Hematopoietic multipotent progenitor cell treated with erythropoietin and hydrocortisone succinate and interleukin-3 and kit ligand, for 8 days (in vitro differentiated cells): ENCODE measurements at regions not wholly inside any gene's neighbourhood (a gene's known extent, or its start where the extent isn't known, plus 50 kb on each side); places are given as distances from the start of the nearest gene placed in this dataset.
"Not testable (repeated sequence)": the region's sequence is repeated elsewhere in the genome, so short reads cannot be mapped to it uniquely, and the experiment has no call there.

Experiments
- DNase-seq: peaks from one replicate; pipeline ENCODE4 v3.0.0-alpha.2; 2015

DNA sequence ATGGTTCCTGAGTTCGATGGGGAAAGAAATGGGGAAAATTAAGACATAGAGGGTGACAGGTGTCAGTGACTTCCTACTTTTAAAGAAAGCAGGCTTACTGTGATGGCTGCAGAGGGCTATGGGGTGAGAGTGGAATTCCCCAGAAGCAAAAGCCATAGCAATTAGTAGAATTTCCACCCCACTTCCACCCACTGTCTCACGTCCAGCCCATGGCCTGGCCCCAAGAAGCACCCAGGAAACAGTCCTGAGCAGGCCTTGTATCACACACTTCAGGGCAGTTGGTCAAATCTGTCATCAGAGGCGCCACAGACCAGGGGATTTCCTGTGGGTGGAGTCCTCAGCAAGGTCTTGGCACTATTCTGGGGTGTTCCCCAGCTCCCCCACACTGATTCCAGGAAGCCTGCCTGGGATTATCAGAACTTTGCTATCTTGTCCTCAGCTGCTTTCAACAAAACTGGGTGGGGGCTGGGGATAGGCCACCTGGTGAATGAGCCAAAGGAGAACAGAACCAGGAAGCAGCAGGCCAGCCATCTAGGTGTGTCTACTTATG is 120.1 kb upstream of the CCND2 start:
- peak; percentile 97 for DNase-seq

DNA sequence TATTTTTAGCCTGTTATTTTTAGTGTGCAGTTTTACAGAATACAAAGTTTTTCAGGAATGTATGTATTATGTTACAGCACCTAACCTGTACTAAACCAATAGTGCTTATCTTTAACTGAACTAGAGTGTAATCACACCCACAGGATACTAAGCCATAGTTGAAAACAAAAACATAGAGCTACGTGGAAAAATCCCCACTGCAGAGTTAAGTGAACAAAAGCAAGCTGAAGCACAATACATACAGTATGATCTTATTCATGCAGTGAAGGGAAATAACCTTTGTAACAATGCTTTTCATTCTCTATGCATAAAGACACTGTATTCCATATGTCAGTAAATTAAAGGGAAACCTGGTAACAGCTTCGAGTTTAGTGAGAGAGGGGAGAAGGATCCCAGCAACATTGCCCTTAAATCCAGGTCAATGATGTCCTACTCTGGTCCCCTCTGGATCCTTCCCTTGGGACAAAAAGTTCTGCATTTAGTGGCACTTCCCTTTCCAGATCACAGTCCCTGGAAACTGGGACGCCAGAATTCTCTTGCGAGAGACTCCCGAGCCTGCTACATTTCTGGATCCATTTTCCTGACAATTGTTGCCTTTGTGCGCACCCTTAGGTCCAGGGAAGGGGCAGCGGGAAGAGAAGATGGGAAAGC is 121.3 kb upstream of the CCND2 start:
- DNase-seq: peak; percentile 21

DNA sequence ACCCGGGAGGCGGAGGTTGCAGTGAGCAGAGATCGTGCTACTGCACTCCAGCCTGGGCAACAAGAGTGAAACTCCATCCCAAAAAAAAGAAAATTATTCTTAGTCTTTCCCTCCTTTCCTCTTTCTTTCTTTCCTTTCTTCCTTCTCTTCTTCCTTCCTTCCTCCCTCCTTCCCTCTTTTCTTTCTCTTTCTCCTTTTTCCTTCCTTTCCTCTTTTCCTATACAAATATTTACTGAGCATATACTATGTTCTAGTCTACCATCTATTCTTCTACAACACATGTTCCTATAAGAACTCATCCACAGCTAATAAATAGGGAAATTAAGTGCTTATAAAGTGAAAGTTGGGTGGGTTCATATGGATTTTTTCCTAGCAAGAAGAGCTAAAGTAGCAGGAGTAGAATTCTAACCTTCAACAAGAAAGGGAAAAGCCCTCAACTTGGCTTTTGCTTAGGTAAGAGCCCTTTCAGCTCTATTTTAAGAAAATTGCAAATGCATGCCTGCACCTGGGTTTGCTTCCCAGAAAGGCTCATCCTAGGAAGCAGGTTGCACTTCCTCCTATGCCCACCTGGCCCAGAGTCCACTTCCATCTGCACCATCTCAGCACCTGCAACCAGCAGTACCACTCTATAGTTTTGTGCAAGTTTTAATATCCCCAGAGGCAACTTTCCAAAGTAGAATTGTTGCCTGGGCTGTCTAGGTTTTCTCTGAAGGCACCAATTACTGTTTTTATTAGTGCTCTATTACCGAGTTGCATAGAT is 122.0 kb upstream of the CCND2 start:
- DNase-seq: no peak

DNA sequence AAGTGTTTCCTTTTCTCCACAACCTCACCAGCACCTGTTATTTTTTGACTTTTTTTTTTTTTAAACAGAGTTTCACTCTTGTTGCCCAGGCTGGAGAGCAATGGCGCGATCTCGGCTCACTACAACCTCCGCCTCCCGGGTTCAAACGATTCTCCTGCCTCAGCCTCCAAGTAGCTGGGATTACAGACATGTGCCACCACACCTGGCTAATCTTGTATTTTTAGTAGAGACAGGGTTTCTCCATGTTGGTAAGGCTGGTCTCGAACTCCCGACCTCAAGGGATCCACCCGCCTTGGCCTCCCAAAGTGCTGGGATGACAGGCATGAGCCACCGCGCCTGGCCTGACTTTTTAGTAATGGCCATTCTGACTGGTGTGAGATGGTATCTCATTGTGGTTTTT is 123.2 kb upstream of the CCND2 start:
- not testable (repeated sequence) for DNase-seq

DNA sequence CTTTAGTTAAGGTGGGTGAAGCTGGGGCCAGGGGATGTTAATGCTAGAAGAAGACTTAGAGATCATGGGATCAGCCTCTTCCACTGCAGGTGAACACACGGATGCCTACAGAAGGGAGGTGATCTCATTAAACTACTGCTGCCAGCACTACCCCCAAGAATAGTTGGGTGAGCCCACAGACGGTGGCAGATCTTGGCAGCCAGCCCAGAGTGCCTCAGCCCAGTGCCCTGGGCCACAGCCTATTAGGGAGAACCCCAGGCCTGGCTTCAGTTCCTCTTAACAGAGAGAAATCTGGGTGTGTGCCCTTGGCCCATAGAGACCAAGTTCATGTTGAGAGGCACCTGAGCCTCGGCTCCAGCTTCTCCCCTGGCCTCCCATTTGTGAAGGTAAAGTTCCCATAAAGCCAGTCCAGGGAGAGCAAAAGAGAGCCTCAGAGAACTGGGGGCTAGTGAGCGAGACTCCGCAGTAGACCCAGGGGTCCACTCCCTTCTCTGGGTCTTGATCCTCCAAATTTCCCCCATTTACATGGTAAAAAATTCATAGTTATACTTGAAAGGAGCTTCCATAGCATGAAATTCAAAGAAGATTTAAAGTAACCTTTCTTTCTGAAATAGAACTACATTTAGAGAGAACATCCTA is 125.0 kb upstream of the CCND2 start:
- DNase-seq: peak; percentile 95

DNA sequence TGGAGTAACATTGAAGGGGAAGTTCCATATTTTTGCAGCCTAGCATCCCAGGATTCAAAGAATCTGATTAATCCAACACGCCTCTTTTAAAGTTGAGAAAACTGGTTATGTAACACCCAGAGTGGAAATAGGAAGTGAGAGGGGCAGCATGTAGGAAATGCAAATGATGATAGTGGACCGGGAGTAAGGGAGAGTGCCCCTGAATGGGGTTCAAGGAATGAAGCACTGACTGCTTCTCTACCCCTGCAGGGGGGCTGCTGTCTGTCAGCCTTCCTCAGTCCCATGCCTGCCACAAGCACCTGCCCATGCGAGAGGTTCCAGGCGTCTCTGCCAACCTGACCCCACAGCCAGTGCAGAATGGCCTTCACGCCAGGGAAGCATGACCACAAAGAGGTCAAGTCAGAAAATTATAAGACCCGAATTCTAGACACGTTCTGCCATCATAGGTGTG is 126.5 kb upstream of the CCND2 start:
- DNase-seq: no peak

DNA sequence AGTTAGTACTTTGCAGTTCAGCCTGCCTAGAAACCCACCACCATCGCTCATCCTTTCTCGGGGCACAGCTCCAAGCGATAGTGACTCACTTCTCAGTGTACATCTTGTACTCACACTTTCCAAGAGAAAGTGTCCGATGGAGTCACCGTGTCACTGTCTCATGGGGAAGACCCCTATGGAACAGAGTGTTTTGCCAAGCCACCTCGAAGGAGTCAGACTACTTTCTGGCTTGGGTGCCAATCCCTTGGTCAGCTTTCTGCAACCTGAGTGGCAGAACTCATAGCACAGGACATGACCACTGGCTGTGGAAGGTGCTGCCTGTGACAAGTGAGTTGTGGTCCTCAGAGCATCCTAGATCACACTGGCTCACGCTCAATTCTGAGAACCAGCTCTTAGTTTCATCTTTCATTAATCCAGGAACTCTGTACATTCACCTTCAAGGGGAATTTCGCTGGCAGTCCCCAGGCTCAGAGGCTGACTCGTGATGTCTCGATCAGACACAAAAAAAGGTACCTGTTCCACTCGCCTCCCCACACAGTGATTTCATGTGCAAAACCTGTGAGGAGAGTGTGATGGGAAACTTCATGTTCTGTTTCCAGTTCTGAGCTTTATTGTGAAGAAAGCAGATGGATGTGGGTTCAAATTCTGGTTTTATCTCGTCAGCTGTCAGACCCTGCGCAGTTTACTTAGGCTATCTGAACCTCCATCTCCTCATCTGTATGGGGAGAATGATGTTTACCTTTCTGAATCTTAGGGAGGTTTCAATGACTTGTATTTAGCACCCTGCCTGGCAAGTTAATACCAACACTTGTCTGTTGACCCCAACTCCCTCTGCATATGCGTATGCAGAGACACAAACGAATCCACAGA is 127.3 kb upstream of the CCND2 start:
- DNase-seq: no peak

DNA sequence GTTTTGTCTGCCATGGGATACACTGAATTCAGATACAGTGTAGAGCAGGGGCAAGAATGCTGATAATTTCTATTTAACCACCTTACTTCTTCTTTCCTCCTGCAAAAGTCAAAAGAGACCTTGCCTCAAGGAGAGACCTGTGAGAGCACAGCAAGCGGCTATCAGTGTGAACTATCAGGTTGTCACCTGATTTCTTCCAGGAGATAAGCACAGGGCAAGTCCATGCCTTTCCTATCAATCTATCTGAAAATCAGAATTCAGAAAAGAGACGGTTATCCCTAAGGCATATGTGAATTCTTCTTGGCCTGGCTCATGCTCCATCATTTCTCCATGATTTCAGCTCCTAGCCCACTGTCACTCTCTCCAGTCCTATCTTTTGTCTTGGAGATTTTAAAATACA is 128.9 kb upstream of the CCND2 start:
- DNase-seq: no peak

DNA sequence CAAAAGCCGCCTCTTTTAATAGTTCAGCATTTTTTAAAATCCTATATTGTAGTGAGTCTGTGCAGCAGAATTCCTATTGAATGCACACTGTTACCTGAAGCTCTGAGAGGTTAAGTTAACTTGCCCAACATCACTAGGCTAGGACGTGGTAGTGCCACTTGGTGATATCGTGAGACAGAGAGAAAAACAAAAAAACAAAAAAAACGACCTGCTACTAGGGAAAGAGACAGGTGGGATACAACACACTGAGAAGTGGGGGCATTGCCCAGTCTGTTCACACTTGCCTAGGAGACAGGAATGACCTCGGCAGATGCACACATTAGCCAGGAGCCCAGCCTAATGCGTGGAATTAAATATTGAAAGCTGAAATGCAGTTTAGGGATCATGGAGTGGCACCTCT is 129.7 kb upstream of the CCND2 start:
- peak; percentile 57 for DNase-seq

DNA sequence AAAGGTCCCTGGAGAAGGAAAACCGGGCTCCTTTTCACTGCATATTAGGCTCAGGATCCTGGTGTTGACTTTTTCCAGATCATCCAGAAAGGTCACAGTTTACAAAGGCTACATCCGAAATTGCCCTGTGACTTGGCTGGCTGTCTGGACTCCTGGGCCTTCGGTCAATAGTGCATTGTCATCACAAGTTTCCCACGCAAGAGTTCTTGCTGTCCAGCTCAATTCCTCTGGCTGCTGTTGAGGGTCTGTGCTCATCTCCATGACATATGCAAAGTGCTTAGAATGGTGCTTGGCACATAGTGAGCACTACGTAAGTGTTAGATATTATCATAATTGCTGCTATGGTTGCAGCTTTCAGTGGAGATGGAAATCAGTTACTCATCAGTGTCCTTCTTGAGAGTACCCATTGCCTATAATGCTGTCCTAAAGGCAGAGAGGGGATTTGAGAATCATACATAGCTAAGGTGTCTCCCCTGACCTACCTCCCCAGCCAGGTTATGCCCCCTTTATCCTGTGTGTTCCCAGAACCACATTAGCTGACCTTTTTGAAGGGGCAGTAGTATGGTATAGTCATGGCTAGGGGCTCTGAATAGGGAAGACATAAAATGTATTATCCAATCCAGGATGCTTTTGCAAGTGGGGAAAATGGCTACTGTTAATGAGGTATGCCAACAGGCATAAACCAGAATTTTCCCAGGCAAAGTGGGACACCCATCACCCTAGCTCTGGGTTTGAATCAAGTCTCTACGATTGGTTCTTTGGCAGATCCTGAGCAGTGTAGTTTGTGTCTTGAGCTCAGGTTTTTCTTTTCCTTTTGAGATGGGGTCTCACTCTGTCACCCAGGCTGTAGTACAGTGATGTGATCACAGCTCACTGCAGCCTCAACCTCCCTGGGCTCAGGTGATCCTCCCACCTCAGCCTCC is 132.0 kb upstream of the CCND2 start:
- no peak for DNase-seq

DNA sequence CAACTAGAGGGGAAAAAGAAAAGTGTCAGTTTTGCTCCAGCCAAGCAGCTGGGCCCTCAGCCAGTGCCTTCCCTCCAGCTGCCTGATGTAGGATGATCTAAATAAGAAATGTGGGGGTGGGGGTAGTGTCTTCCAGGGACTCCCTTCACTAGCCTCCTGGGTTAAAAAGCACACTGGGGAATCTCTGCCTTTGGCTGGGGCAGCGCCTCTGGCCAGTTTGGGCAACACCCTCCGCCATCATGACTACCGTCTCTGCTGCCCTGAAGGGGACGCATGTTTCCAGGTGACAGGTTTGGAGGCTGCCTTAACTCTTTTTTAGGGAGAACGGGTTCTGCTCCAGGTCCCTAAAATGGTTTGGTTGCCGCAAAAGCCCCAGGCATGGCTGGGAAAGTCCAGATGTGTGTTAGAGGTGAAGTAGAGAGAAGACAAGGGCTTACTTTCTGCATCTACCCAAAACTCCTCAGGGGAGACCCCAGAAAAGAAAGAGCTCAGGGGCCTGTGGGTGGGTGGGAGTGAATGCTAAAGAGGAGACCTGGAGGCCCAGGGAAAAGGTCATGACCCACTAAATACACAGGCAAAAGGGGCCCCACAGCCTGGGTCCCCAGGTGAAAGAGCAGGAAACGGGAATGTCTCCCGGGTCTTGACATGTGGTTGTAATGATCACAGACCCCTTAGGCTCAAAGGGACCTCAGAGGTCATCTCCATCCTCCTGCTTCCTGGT is 132.8 kb upstream of the CCND2 start:
- DNase-seq: no peak

DNA sequence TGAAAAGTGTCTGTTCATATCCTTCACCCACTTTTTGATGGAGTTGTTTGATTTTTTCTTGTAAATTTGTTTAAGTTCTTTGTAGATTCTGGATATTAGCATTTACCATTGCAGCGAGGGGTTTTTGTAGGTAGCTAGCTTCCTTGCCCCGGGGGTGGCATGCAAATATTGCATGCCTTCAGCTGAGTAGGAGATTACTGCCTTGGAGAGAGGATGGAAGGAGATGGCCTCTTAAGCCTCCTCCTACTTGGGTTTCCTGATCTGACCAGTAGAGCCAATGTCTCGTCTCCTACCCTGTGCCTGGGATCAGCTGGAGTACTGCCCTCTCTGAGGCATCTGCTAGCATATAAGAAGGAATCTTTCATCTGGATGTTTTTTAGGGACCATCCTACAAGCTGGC is 134.4 kb upstream of the CCND2 start:
- no peak for DNase-seq

DNA sequence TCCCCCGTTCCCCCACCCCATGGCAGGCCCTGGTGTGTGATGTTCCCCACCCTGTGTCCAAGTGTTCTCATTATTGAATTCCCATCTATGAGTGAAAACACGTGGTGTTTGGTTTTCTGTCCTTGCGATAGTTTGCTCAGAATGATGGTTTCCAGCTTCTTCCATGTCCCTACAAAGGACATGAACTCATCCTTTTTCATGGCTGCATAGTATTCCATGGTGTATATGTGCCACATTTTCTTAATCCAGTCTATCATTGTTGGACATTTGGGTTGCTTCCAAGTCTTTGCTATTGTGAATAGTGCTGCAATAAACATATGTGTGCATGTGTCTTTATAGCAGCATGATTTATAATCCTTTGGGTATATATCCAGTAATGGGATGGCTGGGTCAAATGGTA is 135.0 kb upstream of the CCND2 start:
- DNase-seq: not testable (repeated sequence)

DNA sequence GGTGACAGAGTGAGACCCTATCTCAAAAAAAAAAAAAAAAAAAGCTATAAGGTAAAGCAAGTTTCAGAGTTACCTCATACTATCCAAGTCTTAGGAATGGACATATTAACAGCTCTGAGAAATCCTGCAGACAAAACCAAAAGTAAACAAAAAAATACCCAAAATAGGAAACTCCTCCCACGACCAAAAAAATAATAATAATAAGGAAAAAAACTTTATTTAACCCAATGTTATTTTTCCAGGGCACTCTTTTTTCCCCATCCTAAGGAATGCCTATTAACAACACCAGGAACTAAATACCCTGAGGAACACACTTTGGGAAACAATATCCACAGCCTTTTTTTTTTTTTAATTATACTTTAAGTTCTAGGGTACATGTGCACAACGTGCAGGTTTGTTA is 135.5 kb upstream of the CCND2 start:
- DNase-seq: no peak

DNA sequence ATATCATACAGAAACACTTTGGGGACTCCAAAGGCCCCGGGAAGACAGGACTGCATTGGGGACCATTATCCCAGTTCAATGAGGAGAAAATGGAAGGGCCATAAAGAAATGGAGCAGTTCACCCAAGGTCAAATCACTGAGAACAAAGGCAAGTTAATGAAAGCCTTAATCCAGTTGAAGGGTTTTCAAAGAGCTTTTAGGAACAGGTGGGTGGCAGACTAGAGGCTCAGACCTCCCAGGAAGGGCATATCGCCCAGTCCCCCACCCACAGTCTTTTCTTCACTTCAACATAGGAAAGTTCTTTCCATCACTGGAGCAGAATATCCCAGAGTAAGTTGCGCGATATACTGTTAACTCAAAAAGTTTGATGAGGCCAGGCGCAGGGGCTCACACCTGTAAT is 136.1 kb upstream of the CCND2 start:
- no peak for DNase-seq

DNA sequence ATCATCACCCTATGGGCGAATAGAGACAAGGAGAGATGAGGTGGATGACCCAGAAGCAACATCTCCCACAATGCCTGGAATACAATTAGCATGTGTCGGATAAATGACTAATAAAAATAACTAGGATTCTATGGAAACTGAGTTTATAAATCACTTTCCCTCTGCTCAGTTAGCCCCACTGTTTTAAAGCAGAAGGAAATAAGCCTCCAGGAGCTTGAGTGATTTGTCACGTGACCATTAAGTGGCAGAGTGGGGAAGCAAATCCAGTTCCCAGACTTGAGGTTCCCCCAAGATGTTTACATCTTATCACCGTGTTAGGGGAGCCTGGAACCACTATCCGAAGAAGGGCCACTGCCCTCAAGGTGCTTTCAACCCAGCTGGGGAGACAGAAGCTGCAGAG is 136.5 kb upstream of the CCND2 start:
- DNase-seq: no peak

DNA sequence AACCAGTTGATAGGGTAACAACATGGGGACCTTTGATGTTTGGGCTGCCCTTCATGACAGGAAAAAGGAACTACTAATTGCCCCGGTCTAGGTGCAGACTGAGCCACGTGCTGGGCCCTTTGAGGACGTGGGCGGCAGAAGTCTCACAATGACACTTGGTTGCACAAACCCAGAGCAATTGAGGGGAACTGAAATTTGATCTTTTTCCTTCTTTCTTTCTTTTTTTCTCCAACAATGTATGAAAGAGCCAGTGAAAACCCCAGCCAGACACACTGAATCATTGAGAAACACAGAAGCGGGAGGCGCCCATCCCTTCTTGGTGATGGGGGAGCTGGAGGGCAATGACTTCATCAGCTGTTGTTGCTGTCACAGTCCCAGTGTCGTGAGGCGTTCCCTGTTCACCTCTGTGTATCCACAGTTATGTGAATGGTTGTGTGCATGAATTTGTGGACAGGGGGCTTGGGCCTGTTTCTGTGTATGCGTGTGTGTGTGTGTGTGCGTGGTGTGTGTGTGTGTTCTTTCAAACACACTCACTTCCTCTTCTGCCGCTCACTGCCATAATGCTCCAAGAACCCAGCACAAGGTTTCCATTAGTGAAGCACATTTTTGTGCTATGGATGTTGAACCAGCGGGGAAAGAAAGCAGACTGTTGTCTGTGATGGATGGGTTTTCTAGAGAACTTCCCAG is 137.5 kb upstream of the CCND2 start:
- no peak for DNase-seq

DNA sequence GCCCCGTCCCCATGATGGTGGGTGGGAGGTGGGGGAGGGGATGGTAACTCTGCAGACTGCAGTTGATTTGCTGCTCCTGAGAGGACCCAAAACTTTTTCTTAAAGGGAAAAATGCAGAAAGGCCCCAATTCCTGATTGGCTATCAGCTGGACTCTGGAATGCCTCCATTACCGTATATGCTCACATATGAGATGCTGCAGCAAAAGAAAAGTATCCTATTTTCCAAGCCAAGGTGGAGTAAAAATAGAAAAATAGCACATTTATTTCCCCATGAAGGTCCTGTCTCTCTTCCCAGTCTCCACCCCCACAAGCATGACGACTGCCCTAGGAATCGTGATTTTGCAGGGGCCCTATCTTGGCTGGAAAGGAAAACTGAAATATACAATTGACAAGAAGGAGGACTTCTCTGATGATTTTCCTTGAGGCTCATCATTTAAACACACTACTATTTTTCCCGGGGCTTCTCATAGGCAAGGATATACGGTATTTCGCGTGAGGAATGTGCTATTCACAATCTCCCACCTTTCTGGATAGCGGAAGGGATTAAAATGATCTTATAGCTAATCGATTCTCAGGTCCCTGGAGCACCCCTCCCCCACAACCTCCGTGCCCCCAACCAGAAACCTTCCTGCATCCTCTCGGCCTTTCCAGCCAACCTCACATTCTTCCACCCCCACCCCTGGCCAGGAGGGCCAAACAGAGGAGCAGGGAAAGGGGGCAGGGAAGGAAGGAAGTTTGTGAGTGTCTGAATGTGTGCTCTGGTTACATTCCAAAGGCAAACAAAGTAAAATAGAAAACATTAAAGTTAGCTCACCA is 138.9 kb upstream of the CCND2 start:
- DNase-seq: no peak

DNA sequence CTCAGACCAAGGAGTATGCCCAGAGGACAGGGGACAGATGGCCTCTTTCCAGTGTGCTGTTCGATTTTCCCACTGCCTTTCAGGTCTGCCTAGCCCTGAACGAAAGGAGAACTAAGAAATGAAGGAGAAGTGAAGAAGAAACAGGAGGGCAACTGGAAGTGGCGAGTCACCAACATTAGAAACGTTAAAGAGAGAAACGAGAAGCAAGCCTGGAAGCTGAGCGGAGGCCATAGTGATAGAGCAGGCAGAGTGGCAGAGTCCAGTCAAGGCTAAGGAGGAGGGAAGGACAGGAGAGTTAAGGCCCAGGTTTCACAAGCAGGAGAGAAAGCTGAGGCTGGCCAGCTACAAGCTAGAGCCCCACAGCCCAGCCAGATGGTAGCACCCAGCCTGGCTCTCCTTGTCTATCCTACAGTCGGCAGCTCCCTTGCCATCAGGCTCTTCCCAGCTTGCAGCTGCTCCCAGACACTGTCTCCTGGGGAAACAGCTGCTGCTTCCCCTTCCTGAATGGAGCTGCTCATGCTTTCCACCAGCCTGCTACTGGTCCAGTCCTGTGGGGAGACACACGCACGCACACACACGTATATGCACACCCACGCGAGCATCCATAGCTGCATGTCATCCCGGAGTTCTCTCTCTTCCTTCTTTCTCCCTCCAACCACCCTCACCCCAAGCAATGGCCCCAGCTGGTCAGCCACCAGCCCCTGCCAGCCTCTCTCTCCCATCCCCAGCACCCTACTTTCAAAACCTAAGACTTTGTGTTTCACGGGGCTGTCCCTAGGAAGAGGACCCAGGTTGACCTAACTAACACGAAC is 139.7 kb upstream of the CCND2 start:
- no peak for DNase-seq
